Psoas muscle (tissue), 7 donors: ENCODE measurements at regions not wholly inside any gene's neighbourhood (a gene's known extent, or its start where the extent isn't known, plus 50 kb on each side); places are given as distances from the start of the nearest gene placed in this dataset.
"Not testable (repeated sequence)": the region's sequence is repeated elsewhere in the genome, so short reads cannot be mapped to it uniquely, and the experiment has no call there.

Experiments
- ATAC-seq, 4 donors: fragments of 200-7000 bp; cut with Tn5 transposase; one replicate each; pipeline ENCODE4 v1.9.1; 2020; ENCODE audit warnings: moderate library complexity in 3 of 4, mild to moderate bottlenecking in 2 of 4
- DNase-seq, 2 donors: peaks; one replicate each; pipeline ENCODE4 v3.0.0-alpha.2; 2020
- H3K27ac ChIP-seq: fragments of 200-600 bp; one replicate; pipeline ENCODE4 v1.8.0; 2022
- H3K27me3 ChIP-seq, 3 donors: fragments of 200-600 bp in 1 of 3; one replicate each; pipeline versions ENCODE4 v1.6.1 to v1.8.0; 2013 to 2022; ENCODE audit warnings: low read length in 2 of 3, mild to moderate bottlenecking in 2 of 3, moderate library complexity in 1 of 3; ENCODE audit not compliant: insufficient read depth in 3 of 3
- H3K36me3 ChIP-seq, 2 donors: fragments of 200-600 bp in 1 of 2; one replicate each; pipeline versions ENCODE4 v1.6.1 to v1.8.0; 2013 to 2022; ENCODE audit warnings: low read depth in 1 of 2, mild to moderate bottlenecking in 1 of 2, moderate library complexity in 1 of 2; ENCODE audit not compliant: insufficient read depth in 1 of 2
- H3K4me1 ChIP-seq: fragments of 200-600 bp; one replicate; pipeline ENCODE4 v1.8.0; 2022
- H3K4me3 ChIP-seq: fragments of 200-600 bp; one replicate; pipeline ENCODE4 v1.8.0; 2022; ENCODE audit warnings: mild to moderate bottlenecking
- H3K9me3 ChIP-seq: fragments of 200-600 bp; one replicate; pipeline ENCODE4 v1.8.0; 2022
- CTCF ChIP-seq: fragments of 200-600 bp; IDR thresholded peaks from one replicate; pipeline ENCODE4 v1.8.0; 2022; ENCODE audit warnings: antibody characterized with exemption
- WGBS, 3 donors: extraction: QIAGEN DNeasy Blood & Tissue Kit; methylation state at CpG; one replicate each; pipeline versions ENCODE4 v1.1.6 to v1.1.7; 2013; 5-methylcytosine and 5-hydroxymethylcytosine counted together
- intact Hi-C, 2 donors: fragments of 100-400 bp; cut with DNase I; formaldehyde crosslinking; loops; one replicate each; pipeline versions ENCODE4 v1.11.0 to v1.14.2; 2022
- donor health status: healthy with polysubstance abuse.
- donor health status: DM: no; HTN: no; CAD: no; lungs with moderate emphysema.
- donor health status: Bipolar disorder and iron deficiency.
- donor health status: healthy.
- donor health status: DM: yes; HTN: yes; CAD: no.
- donor health status: DM: no; HTN: no; CAD: no.
- donor health status: DM: yes; HTN: yes; CAD: no.

GRCh38 chr6:145099713-145100112 lies 635.6 kb downstream of the EPM2A start:
- peaks cover 4% of the 10 kb centered on the region for H3K9me3 ChIP-seq
- H3K27ac ChIP-seq = no peak overlapping the region
- no peaks in the 10 kb centered on the region for H3K27me3 ChIP-seq
- intact Hi-C loops = loop anchor here in 1 of 2 donors (1.0 kb wide), 1 partner anchor 14 kb away; no protein-coding TSS in a partner anchor
- 92 to 98% (median 95%) methylated on average over 1 of the region's 1 CpG for WGBS, 3 donors
- H3K4me1 ChIP-seq = no peaks in the 10 kb centered on the region
- no peak for TF ChIP-seq CTCF
- no peak for DNase-seq
- H3K4me3 ChIP-seq = no peak overlapping the region
- H3K36me3 ChIP-seq = no peaks in the 10 kb centered on the region
- ATAC-seq = no peak

GRCh38 chr6:145110109-145110508 lies 625.2 kb downstream of the EPM2A start:
- 86 to 92% (median 89%) methylated on average over 1 of the region's 1 CpG for WGBS, 3 donors
- ATAC-seq = no peak
- intact Hi-C loops = no loop called here

GRCh38 chr6:145111407-145111806 lies 623.9 kb downstream of the EPM2A start:
- H3K4me3 ChIP-seq, ATAC-seq, DNase-seq, H3K9me3 ChIP-seq, H3K27me3 ChIP-seq, intact Hi-C loops, H3K27ac ChIP-seq, H3K36me3 ChIP-seq, H3K4me1 ChIP-seq: not testable (repeated sequence)
- 86 to 88% (median 88%) methylated on average over 2 of the region's 2 CpGs for WGBS, 3 donors

More at GRCh38 chr6:145110109-145110508, 625.2 kb downstream of the EPM2A start:
- no peaks in the 10 kb centered on the region for H3K4me1 ChIP-seq
- H3K27me3 ChIP-seq = no peaks in the 10 kb centered on the region
- H3K4me3 ChIP-seq = no peak overlapping the region
- H3K9me3 ChIP-seq = no peaks in the 10 kb centered on the region
- no peak overlapping the region for H3K27ac ChIP-seq
- H3K36me3 ChIP-seq = no peaks in the 10 kb centered on the region
- no peak for DNase-seq
- TF ChIP-seq CTCF = no peak

GRCh38 chr6:145112711-145113148 lies 622.6 kb downstream of the EPM2A start:
- Histone ChIP-seq H3K36me3 (no peaks in the 10 kb centered on the region), H3K9me3 (no peaks in the 10 kb centered on the region), H3K27ac (no peak overlapping the region), H3K27me3 (no peaks in the 10 kb centered on the region), H3K4me3 (no peak overlapping the region), H3K4me1 (no peaks in the 10 kb centered on the region)
- intact Hi-C loops = no loop called here
- no peak for TF ChIP-seq CTCF
- DNase-seq = no peak
- WGBS, 3 donors = 80 to 84% (median 81%) methylated on average over 7 of the region's 7 CpGs
- ATAC-seq = no peak

- TF ChIP-seq CTCF = no peak
- Histone ChIP-seq H3K27ac (no peak overlapping the region), H3K4me3 (no peak overlapping the region), H3K4me1 (no peaks in the 10 kb centered on the region), H3K9me3 (no peaks in the 10 kb centered on the region), H3K36me3 (no peaks in the 10 kb centered on the region), H3K27me3 (no peaks in the 10 kb centered on the region)
- ATAC-seq (no peak), DNase-seq (no peak)
- intact Hi-C loops = no loop called here
Observed at GRCh38 chr6:145115638-145116037, 619.7 kb downstream of the EPM2A start.
